H1 (cell line): ENCODE measurements at regions not wholly inside any gene's neighbourhood (a gene's known extent, or its start where the extent isn't known, plus 50 kb on each side); places are given as distances from the start of the nearest gene placed in this dataset.

Experiments
- CHD2 ChIP-seq: IDR thresholded peaks from 2 replicates; pipeline ENCODE4 v1.6.1; 2012; ENCODE audit warnings: low read length, improper control_type of control experiment
- CTCF ChIP-seq, 3 experiments: IDR thresholded peaks; 1 replicate in 2 of 3; 2 replicates in 1 of 3; pipeline versions ENCODE4 v1.5.1 to v1.6.1; 2011; ENCODE audit warnings: low read length in 3 of 3, mild to moderate bottlenecking in 3 of 3, inconsistent platforms in 2 of 3, low read depth in 1 of 3, moderate library complexity in 1 of 3; ENCODE audit not compliant: insufficient read depth in 1 of 3; ENCODE audit errors: control extremely low read depth in 1 of 3
- MAX ChIP-seq: IDR thresholded peaks from 2 replicates; pipeline ENCODE4 v1.6.1; 2012; ENCODE audit warnings: inconsistent platforms

GRCh38 chr18:27667064-27667463, 482.0 kb upstream of the CHST9 start:
- TF ChIP-seq CTCF (IDR thresholded peaks at IDR 0.05; ENCODE audit: control extremely low read depth in 1 of 3, insufficient read depth in 1 of 3, low read depth in 1 of 3, low read length in 3 of 3) (no peak), CHD2 (no peak), MAX (no peak)
